HepG2 (cell line): ENCODE measurements at regions not wholly inside any gene's neighbourhood (a gene's known extent, or its start where the extent isn't known, plus 50 kb on each side); places are given as distances from the start of the nearest gene placed in this dataset.

Experiments
- ATAC-seq: fragments of 200-7000 bp; cut with Tn5 transposase; 3 replicates; pipeline ENCODE4 v1.9.1; 2020; ENCODE audit warnings: mild to moderate bottlenecking, moderate library complexity
- BruUV-seq: library from RNA; stranded (reverse); fragments of 400-500 nt; replicated peaks from 2 replicates; lab custom pipeline; 2021; lab: Mats Ljungman, UMichigan
- CTCF ChIA-PET: fragments of 300-600 bp; formaldehyde crosslinking; extraction: SDS; loops from one replicate; lab custom pipeline; 2021; ENCODE audit warnings: low total read pairs, inconsistent platforms, low intra/inter-chr PET ratio; lab: Yijun Ruan, JAX
- POLR2A ChIA-PET: fragments of 350-600 bp; sonication (Branson Sonifier 250); formaldehyde crosslinking; loops from one replicate; lab custom pipeline; 2020; ENCODE audit warnings: antibody characterized with exemption, inconsistent platforms; lab: Yijun Ruan, JAX
- DNase-seq: peaks from one replicate; pipeline ENCODE4 v3.0.0-alpha.2; 2015; ENCODE audit warnings: low spot score
- FAIRE-seq: peaks from 3 replicates; lab custom pipeline; 2011; peaks lifted over from hg19 to GRCh38; lab: Jason Lieb, UNC
- H2AFZ ChIP-seq: one replicate; pipeline ENCODE4 v1.6.1; 2011; ENCODE audit warnings: low read length, inconsistent platforms
- H3K27ac ChIP-seq: fragments of 300-600 bp; 3 replicates; pipeline ENCODE4 v1.8.0; 2011; ENCODE audit warnings: mixed run types, mild to moderate bottlenecking, mixed read lengths, low read length, inconsistent platforms; ENCODE audit not compliant: insufficient read depth; ENCODE audit errors: extremely low read length
- H3K27me3 ChIP-seq, 2 experiments: fragments of 200-600 bp in 1 of 2; 2 replicates in 1 of 2; 3 replicates in 1 of 2; pipeline versions ENCODE4 v1.6.0 to v1.8.0; 2011; ENCODE audit warnings: low read length in 2 of 2, mild to moderate bottlenecking in 2 of 2, moderate library complexity in 2 of 2, inconsistent platforms in 1 of 2; ENCODE audit not compliant: insufficient read depth in 2 of 2, control insufficient read depth in 1 of 2
- H3K36me3 ChIP-seq, 2 experiments: fragments of 200-600 bp in 1 of 2; replicated peaks in 1 of 2; 2 replicates in 1 of 2; 3 replicates in 1 of 2; pipeline versions ENCODE4 v1.5.1 to v1.8.0; 2011; ENCODE audit warnings: low read length in 2 of 2, inconsistent platforms in 1 of 2; ENCODE audit not compliant: insufficient read depth in 2 of 2, control insufficient read depth in 1 of 2
- H3K4me1 ChIP-seq: 2 replicates; pipeline ENCODE4 v1.5.1; 2012; ENCODE audit warnings: low read length, inconsistent platforms; ENCODE audit not compliant: insufficient read depth
- H3K4me2 ChIP-seq: 2 replicates; pipeline ENCODE4 v1.6.0; 2011; ENCODE audit warnings: low read depth, low read length, inconsistent platforms
- H3K4me3 ChIP-seq, 3 experiments: fragments of 200-600 bp in 1 of 3; sonication (generic), shearing (Covaris generic) in 1 of 3; replicated peaks in 1 of 3; 2 replicates each; pipeline ENCODE4 v1.5.1; 2011 to 2016; ENCODE audit warnings: low read length in 3 of 3, inconsistent platforms in 2 of 3, low read depth in 2 of 3, mild to moderate bottlenecking in 2 of 3, control low read depth in 1 of 3, mixed read lengths in 1 of 3; ENCODE audit not compliant: insufficient read depth in 1 of 3
- H3K79me2 ChIP-seq: one replicate; pipeline ENCODE4 v1.6.1; 2011; ENCODE audit warnings: low read length, inconsistent platforms; ENCODE audit not compliant: insufficient read depth
- H3K9ac ChIP-seq: 2 replicates; pipeline ENCODE4 v1.6.0; 2011; ENCODE audit warnings: mild to moderate bottlenecking, low read depth, low read length, inconsistent platforms; ENCODE audit not compliant: insufficient read depth
- H3K9me3 ChIP-seq: 2 replicates; pipeline ENCODE4 v1.5.1; 2012; ENCODE audit warnings: mild to moderate bottlenecking, low read length
- H4K20me1 ChIP-seq: 2 replicates; pipeline ENCODE4 v1.6.0; 2011; ENCODE audit warnings: inconsistent platforms, mild to moderate bottlenecking, low read length, moderate library complexity; ENCODE audit not compliant: insufficient read depth
- CEBPG ChIP-seq: IDR thresholded peaks from 2 replicates; pipeline ENCODE4 v1.6.1; 2016
- GATAD2A ChIP-seq: IDR thresholded peaks from 2 replicates; pipeline ENCODE4 v1.6.1; 2016
- HDAC6 ChIP-seq: fragments of 200-600 bp; sonication (generic); IDR thresholded peaks from 2 replicates; pipeline ENCODE4 v1.7.0; 2017; ENCODE audit warnings: mild to moderate bottlenecking, antibody characterized with exemption, low read length, low read depth
- IRF2 ChIP-seq: IDR thresholded peaks from 2 replicates; pipeline ENCODE4 v1.6.1; 2018; ENCODE audit warnings: missing genetic modification reagents, missing compliant biosample characterization
- KLF9 ChIP-seq: IDR thresholded peaks from 2 replicates; pipeline ENCODE4 v1.6.1; 2016; ENCODE audit warnings: low read depth
- RAD51 ChIP-seq: fragments of 450-650 bp; IDR thresholded peaks from 2 replicates; pipeline ENCODE4 v1.6.1; 2016; ENCODE audit warnings: borderline replicate concordance
- SOX6 ChIP-seq, 2 experiments: fragments of 450-650 bp in 1 of 2; sonication (generic) in 1 of 2; formaldehyde crosslinking in 1 of 2; IDR thresholded peaks; 2 replicates each; pipeline versions ENCODE4 v1.4.0 to v1.6.1; 2017 to 2020; ENCODE audit warnings: antibody characterized with exemption in 1 of 2, mild to moderate bottlenecking in 1 of 2, missing genetic modification reagents in 1 of 2
- SUZ12 ChIP-seq: fragments of 150-350 bp; IDR thresholded peaks from 2 replicates; pipeline ENCODE4 v1.6.1; 2014; ENCODE audit warnings: low read depth, low read length
- TFAP4 ChIP-seq: sonication (generic); IDR thresholded peaks from 2 replicates; pipeline ENCODE4 v1.6.1; 2016; ENCODE audit warnings: low read depth, borderline replicate concordance
- ZFY ChIP-seq: sonication (generic); formaldehyde crosslinking; IDR thresholded peaks from 2 replicates; pipeline ENCODE4 v1.4.0; 2020; ENCODE audit warnings: missing genetic modification reagents
- ZKSCAN5 ChIP-seq: sonication (generic); formaldehyde crosslinking; IDR thresholded peaks from 2 replicates; pipeline ENCODE4 v1.5.1; 2020; ENCODE audit warnings: mild to moderate bottlenecking, missing genetic modification reagents
- ZNF18 ChIP-seq: sonication (generic); formaldehyde crosslinking; IDR thresholded peaks from 2 replicates; pipeline ENCODE4 v1.8.0; 2022; ENCODE audit warnings: mild to moderate bottlenecking, missing genetic modification reagents; ENCODE audit not compliant: insufficient replicate concordance
- ZNF317 ChIP-seq: sonication (generic); formaldehyde crosslinking; IDR thresholded peaks from 2 replicates; pipeline ENCODE4 v1.5.0; 2020; ENCODE audit warnings: mild to moderate bottlenecking, missing genetic modification reagents
- WGBS: methylation state at CpG from one replicate; pipeline ENCODE4 v1.1.6; 2017; ENCODE audit warnings: low lambda C conversion rate; 5-methylcytosine and 5-hydroxymethylcytosine counted together
- in situ Hi-C: cut with HindIII; loops from 2 replicates; pipeline ENCODE4 v1.10.0; 2017; ENCODE audit warnings: low pct_unique_long_range_greater_than_20kb; ENCODE audit not compliant: extremely low pct_ligation_motif_present
- intact Hi-C: fragments of 100-400 bp; cut with micrococcal nuclease; formaldehyde crosslinking; loops from one replicate; pipeline ENCODE4 v1.10.0; 2022; ENCODE audit not compliant: unreplicated experiment
- TF ChIP-seq, protein P1 (sequence below): IDR thresholded peaks from 2 replicates; pipeline ENCODE4 v1.4.0; 2020; ENCODE audit warnings: mild to moderate bottlenecking, missing genetic modification reagents

- H4K20me1 ChIP-seq = no peaks in the 10 kb centered on the region
- in situ Hi-C loops = no loop called here
- FAIRE-seq (peak; percentile 91), ATAC-seq (peak; percentile 69), DNase-seq (peak; percentile 91)
- no TSS peak for BruUV-seq
- no peaks in the 10 kb centered on the region for H3K9me3 ChIP-seq
- H3K79me2 ChIP-seq = no peaks in the 10 kb centered on the region
- peak overlapping the region; percentile 24; the same call in 1 of the 2 replicates for H3K4me2 ChIP-seq
- H3K9ac ChIP-seq = no peak overlapping the region
- peaks cover 73% of the 10 kb centered on the region for H3K4me1 ChIP-seq
- CTCF ChIA-PET = no interaction called here
- peaks cover 0 to 19% of the 10 kb centered on the region in 2 experiments; a peak in 2 of 5 replicates for H3K27me3 ChIP-seq
- POLR2A ChIA-PET = interaction anchor here (0.8 to 3.1 kb wide), 12 partner anchors 11 to 64 kb away, joined by 3 to 25 read pairs (median 4); no protein-coding TSS in a partner anchor
- intact Hi-C loops = loop anchor here (2.0 kb wide), 1 partner anchor 14 kb away; no protein-coding TSS in a partner anchor
- no peak overlapping the region for H2AFZ ChIP-seq
- no peak overlapping the region for H3K27ac ChIP-seq
- WGBS = 0% methylated on average over 2 of the region's 2 CpGs
- H3K4me3 ChIP-seq = no peak overlapping the region
- no peaks in the 10 kb centered on the region for H3K36me3 ChIP-seq
- TF ChIP-seq SUZ12 (peak; percentile 62), CEBPG (CRISPR knock-in tag) (peak; percentile 25; the same call in 1 of the 2 replicates), IRF2 (CRISPR knock-in tag) (peak; percentile 83), ZNF317 (no peak), ZNF18 (no peak), KLF9 (CRISPR knock-in tag) (no peak), SOX6 (IDR thresholded peaks at IDR 0.05) (no peak), SOX6 (CRISPR knock-in tag; IDR thresholded peaks at IDR 0.05) (no peak), TFAP4 (peak; percentile 61; the same call in 1 of the 2 replicates), HDAC6 (no peak), RAD51 (peak; percentile 45; the same call in 1 of the 2 replicates), ZKSCAN5 (CRISPR knock-in tag) (0 out of 2 replicates have a peak, but pooled peaks have one; percentile 2), GATAD2A (CRISPR knock-in tag) (peak; percentile 46; the same call in 1 of the 2 replicates), ZFY (CRISPR knock-in tag) (peak; percentile 32; the same call in 1 of the 2 replicates)
- TF ChIP-seq, protein P1, sequence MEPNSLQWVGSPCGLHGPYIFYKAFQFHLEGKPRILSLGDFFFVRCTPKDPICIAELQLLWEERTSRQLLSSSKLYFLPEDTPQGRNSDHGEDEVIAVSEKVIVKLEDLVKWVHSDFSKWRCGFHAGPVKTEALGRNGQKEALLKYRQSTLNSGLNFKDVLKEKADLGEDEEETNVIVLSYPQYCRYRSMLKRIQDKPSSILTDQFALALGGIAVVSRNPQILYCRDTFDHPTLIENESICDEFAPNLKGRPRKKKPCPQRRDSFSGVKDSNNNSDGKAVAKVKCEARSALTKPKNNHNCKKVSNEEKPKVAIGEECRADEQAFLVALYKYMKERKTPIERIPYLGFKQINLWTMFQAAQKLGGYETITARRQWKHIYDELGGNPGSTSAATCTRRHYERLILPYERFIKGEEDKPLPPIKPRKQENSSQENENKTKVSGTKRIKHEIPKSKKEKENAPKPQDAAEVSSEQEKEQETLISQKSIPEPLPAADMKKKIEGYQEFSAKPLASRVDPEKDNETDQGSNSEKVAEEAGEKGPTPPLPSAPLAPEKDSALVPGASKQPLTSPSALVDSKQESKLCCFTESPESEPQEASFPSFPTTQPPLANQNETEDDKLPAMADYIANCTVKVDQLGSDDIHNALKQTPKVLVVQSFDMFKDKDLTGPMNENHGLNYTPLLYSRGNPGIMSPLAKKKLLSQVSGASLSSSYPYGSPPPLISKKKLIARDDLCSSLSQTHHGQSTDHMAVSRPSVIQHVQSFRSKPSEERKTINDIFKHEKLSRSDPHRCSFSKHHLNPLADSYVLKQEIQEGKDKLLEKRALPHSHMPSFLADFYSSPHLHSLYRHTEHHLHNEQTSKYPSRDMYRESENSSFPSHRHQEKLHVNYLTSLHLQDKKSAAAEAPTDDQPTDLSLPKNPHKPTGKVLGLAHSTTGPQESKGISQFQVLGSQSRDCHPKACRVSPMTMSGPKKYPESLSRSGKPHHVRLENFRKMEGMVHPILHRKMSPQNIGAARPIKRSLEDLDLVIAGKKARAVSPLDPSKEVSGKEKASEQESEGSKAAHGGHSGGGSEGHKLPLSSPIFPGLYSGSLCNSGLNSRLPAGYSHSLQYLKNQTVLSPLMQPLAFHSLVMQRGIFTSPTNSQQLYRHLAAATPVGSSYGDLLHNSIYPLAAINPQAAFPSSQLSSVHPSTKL (CRISPR knock-in tag) = peak; percentile 62
Observed at GRCh38 chr20:50335105-50335504, 144.5 kb downstream of the CEBPB start.
